Activated T-cell treated with anti-CD3 and anti-CD28 coated beads, Interleukin-2, amount 50 U/mL, for 72 hours (primary cell): ENCODE measurements at regions not wholly inside any gene's neighbourhood (a gene's known extent, or its start where the extent isn't known, plus 50 kb on each side); places are given as distances from the start of the nearest gene placed in this dataset.
"Not testable (repeated sequence)": the region's sequence is repeated elsewhere in the genome, so short reads cannot be mapped to it uniquely, and the experiment has no call there.

ENCODE experiments used
- ATAC-seq, 2 donors: fragments of 150-1000 bp; cut with Tn5 transposase; replicated peaks in 1 of 2; 2 replicates each; pipeline ENCODE4 v1.10.0; 2021; ENCODE audit warnings: moderate library complexity in 2 of 2, mild to moderate bottlenecking in 1 of 2
- DNase-seq, 2 donors: peaks; one replicate each; pipeline ENCODE4 v3.0.0; 2021 to 2022; ENCODE audit warnings: mixed read lengths in 1 of 2
- H3K27ac Mint-ChIP-seq: one replicate; pipeline ENCODE4 v1.8.0; 2022; ENCODE audit warnings: mild to moderate bottlenecking, moderate library complexity, mixed read lengths
- H3K27me3 Mint-ChIP-seq: one replicate; pipeline ENCODE4 v1.8.0; 2022; ENCODE audit warnings: low read depth, mixed read lengths
- H3K36me3 Mint-ChIP-seq, 2 donors: one replicate each; pipeline ENCODE4 v1.8.0; 2022; ENCODE audit warnings: mixed read lengths in 2 of 2, mild to moderate bottlenecking in 1 of 2; ENCODE audit not compliant: insufficient read depth in 2 of 2
- H3K4me1 Mint-ChIP-seq: one replicate; pipeline ENCODE4 v1.8.0; 2022; ENCODE audit warnings: low read depth, mixed read lengths
- H3K4me3 Mint-ChIP-seq, 2 donors: one replicate each; pipeline ENCODE4 v1.8.0; 2022; ENCODE audit warnings: mild to moderate bottlenecking in 2 of 2, mixed read lengths in 2 of 2, moderate library complexity in 2 of 2
- H3K9me3 Mint-ChIP-seq, 2 donors: one replicate each; pipeline ENCODE4 v1.8.0; 2022; ENCODE audit warnings: mixed read lengths in 2 of 2

DNA sequence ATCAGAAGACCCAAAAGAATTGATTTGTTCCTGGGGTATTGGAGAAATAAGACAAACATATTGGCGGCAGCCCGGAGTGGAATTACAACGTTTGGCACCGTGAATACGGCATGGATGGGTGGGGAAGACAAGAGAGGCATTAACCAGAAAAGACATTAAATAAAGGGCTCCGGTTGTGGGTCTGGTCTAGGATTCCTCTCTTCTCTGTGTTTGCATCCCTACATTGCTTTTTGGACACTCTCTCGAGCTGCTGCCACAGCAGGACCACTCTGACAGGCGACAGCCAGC is 138.7 kb upstream of the PALM2AKAP2 start:
- H3K27me3 Mint-ChIP-seq: peaks cover 43% of the 10 kb centered on the region
- H3K4me3 Mint-ChIP-seq: no peak overlapping the region
- no peak overlapping the region for H3K27ac Mint-ChIP-seq
- ATAC-seq: no peak
- peaks cover 3% of the 10 kb centered on the region for H3K4me1 Mint-ChIP-seq
- H3K36me3 Mint-ChIP-seq: no peaks in the 10 kb centered on the region
- no peak for DNase-seq
- H3K9me3 Mint-ChIP-seq: peaks cover 3 to 4% of the 10 kb centered on the region in 2 donors

DNA sequence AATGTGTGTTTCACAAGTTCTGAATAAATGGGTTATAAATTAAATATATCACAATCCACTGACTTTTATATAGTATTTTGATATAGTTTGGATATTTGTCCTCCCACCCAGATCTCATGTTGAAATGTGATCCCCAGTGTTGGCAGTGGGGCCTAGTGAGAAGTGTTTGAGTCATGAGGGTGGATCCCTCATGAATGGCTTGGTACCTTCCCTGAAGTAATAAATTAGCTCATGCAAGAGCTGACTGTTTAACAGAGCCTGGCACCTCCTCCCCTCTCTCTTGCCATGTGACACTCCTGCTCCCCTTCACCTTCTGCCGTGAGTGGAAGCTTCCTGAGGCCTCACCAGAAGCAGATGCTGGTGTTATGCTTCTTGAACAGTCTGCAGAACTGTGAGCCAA is 127.9 kb upstream of the PALM2AKAP2 start:
- Mint-ChIP-seq H3K36me3 (no peaks in the 10 kb centered on the region), H3K27ac (no peak overlapping the region), H3K9me3 (peaks cover 0 to 8% of the 10 kb centered on the region in 2 donors), H3K27me3 (no peaks in the 10 kb centered on the region), H3K4me1 (no peaks in the 10 kb centered on the region), H3K4me3 (no peak overlapping the region)
- DNase-seq (no peak), ATAC-seq (no peak)

- Mint-ChIP-seq H3K4me1 (no peaks in the 10 kb centered on the region), H3K36me3 (no peaks in the 10 kb centered on the region), H3K27ac (no peak overlapping the region), H3K9me3 (peaks cover 0 to 7% of the 10 kb centered on the region in 2 donors), H3K4me3 (no peak overlapping the region), H3K27me3 (no peaks in the 10 kb centered on the region)
- DNase-seq (no peak), ATAC-seq (no peak)
These were observed 127.0 kb upstream of the PALM2AKAP2 start for GRCh38 chr9:109652971-109653370.

GRCh38 chr9:109653470-109653869 is 126.5 kb upstream of the PALM2AKAP2 start:
- peaks cover 0 to 6% of the 10 kb centered on the region in 2 donors for H3K9me3 Mint-ChIP-seq

DNA sequence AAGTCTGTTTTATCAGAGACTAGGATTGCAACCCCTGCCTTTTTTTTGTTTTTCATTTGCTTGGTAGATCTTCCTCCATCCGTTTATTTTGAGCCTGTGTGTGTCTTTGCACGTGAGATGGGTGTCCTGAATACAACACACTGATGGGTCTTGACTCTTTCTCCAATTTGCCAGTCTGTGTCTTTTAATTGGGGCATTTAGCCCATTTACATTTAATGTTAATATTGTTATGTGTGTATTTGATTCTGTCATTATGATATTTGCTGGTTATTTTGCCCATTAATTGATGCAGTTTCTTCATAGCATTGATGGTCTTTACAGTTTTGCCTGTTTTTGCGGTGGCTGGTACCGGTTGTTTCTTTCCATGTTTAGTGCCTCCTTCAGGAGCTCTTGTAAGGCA is 116.0 kb upstream of the PALM2AKAP2 start:
- DNase-seq, H3K27me3 Mint-ChIP-seq, H3K27ac Mint-ChIP-seq, H3K4me1 Mint-ChIP-seq, H3K36me3 Mint-ChIP-seq, ATAC-seq, H3K4me3 Mint-ChIP-seq: not testable (repeated sequence)
- H3K9me3 Mint-ChIP-seq: peaks cover 5 to 14% of the 10 kb centered on the region in 2 donors

More at GRCh38 chr9:109653470-109653869, 126.5 kb upstream of the PALM2AKAP2 start:
- H3K27ac Mint-ChIP-seq: no peak overlapping the region
- H3K4me3 Mint-ChIP-seq: no peak overlapping the region
- no peak for ATAC-seq
- H3K27me3 Mint-ChIP-seq: no peaks in the 10 kb centered on the region
- H3K4me1 Mint-ChIP-seq: no peaks in the 10 kb centered on the region
- H3K36me3 Mint-ChIP-seq: no peaks in the 10 kb centered on the region
- DNase-seq: no peak

DNA sequence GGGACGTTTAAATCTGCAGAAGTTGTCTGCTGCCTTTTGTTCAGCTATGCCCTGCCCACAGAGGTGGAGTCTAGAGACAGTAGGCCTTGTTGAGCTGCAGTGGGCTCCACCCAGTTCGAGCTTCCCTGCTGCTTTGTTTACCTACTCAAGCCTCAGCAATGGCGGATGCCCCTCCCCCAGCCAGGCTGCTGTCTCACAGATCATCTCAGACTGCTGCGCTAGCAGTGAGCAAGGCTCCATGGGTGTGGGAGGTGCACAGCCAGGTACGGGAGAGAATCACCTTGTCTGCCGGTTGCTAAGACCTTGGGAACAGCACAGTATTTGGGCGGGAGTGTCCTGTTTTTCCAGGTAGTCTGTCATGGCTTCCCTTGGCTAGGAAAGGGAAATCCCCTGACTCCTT is 114.3 kb upstream of the PALM2AKAP2 start:
- H3K36me3 Mint-ChIP-seq: not testable (repeated sequence)

DNA sequence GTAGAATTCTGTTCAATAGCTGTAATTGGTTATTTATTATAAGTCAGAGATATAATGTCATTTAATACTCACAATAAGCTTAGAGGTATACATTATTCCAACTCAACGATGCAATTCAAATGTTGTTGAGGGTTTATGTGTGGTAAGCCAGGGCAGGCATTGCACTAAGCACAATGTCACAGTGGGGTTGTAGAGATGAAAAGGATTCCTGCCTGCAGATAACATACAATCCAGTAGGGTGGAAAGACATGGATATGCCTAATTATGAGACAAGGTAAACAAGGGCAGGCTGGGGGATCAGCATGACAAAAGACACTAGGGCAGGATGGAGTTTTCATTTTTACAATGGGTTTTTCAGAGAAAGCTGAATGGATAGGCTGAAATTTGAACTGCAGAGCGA is 98.7 kb upstream of the PALM2AKAP2 start:
- H3K4me1 Mint-ChIP-seq: no peaks in the 10 kb centered on the region
- no peak overlapping the region for H3K27ac Mint-ChIP-seq
- ATAC-seq (no peak), DNase-seq (no peak)
- no peak overlapping the region for H3K4me3 Mint-ChIP-seq
- peaks cover 0 to 4% of the 10 kb centered on the region in 2 donors for H3K9me3 Mint-ChIP-seq
- peaks cover 4% of the 10 kb centered on the region for H3K27me3 Mint-ChIP-seq
- no peaks in the 10 kb centered on the region for H3K36me3 Mint-ChIP-seq

More for the DNA sequence above, 114.3 kb upstream of the PALM2AKAP2 start:
- ATAC-seq, H3K4me3 Mint-ChIP-seq, DNase-seq, H3K27ac Mint-ChIP-seq, H3K4me1 Mint-ChIP-seq, H3K27me3 Mint-ChIP-seq: not testable (repeated sequence)
- peaks cover 5 to 14% of the 10 kb centered on the region in 2 donors for H3K9me3 Mint-ChIP-seq

DNA sequence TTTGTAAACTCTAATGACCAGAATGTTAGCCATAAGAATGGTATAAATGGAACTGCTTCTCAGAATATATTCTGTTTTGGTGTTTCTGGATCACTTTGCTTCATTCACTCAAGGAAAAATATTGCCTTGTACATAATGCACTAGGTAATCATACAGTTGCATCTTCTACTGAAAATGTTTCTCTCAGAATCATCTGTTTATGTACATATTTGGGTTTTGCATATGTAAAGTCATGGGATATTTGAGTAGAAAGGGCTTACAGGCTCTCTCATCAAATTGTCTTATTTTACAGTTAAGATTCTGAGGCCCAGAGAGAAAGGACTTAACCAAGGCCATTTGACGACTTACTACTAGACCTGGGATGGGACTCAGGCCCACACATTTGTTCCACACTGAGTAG is 97.8 kb upstream of the PALM2AKAP2 start:
- Mint-ChIP-seq H3K9me3 (peaks cover 0 to 1% of the 10 kb centered on the region in 2 donors), H3K4me3 (no peak overlapping the region), H3K27ac (no peak overlapping the region), H3K36me3 (no peaks in the 10 kb centered on the region), H3K4me1 (no peaks in the 10 kb centered on the region), H3K27me3 (no peaks in the 10 kb centered on the region)
- no peak for ATAC-seq
- DNase-seq: no peak

- no peaks in the 10 kb centered on the region for H3K4me1 Mint-ChIP-seq
- H3K36me3 Mint-ChIP-seq: no peaks in the 10 kb centered on the region
- no peak overlapping the region for H3K27ac Mint-ChIP-seq
- peaks cover 1 to 4% of the 10 kb centered on the region in 2 donors for H3K9me3 Mint-ChIP-seq
- ATAC-seq: no peak
- no peak for DNase-seq
- no peaks in the 10 kb centered on the region for H3K27me3 Mint-ChIP-seq
- H3K4me3 Mint-ChIP-seq: no peak overlapping the region
These were observed 96.5 kb upstream of the PALM2AKAP2 start for GRCh38 chr9:109683521-109683920.

DNA sequence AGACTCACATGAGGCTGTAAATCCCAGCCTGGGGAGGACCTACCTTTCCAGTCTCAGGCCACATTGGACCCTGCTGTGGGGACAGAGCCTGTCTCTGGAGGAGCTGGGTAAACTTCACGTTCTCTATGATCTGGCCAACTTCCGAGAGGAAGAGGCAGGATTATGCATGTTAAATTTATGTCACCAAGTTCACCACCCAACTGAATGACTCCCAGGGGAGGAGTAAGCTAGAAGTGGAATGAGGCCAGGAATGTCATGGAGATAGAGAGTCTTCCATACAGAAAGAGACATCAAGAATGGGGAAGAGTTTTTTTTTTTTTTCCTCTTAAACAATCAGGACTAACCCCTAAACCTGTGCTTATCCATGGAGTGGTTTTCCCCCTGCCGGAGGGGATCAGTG is 90.3 kb upstream of the PALM2AKAP2 start:
- DNase-seq (no peak), ATAC-seq (no peak)
- Mint-ChIP-seq H3K4me3 (no peak overlapping the region), H3K9me3 (peaks cover 0 to 4% of the 10 kb centered on the region in 2 donors), H3K27me3 (peaks cover 6% of the 10 kb centered on the region), H3K4me1 (no peaks in the 10 kb centered on the region), H3K27ac (no peak overlapping the region), H3K36me3 (no peaks in the 10 kb centered on the region)

- no peaks in the 10 kb centered on the region for H3K4me1 Mint-ChIP-seq
- H3K4me3 Mint-ChIP-seq: no peak overlapping the region
- ATAC-seq (no peak), DNase-seq (no peak)
- no peaks in the 10 kb centered on the region for H3K36me3 Mint-ChIP-seq
- H3K9me3 Mint-ChIP-seq: peaks cover 0 to 1% of the 10 kb centered on the region in 2 donors
- H3K27ac Mint-ChIP-seq: no peak overlapping the region
- peaks cover 2% of the 10 kb centered on the region for H3K27me3 Mint-ChIP-seq
These were observed 81.0 kb upstream of the PALM2AKAP2 start for GRCh38 chr9:109699019-109699418.

- peaks cover 0 to 1% of the 10 kb centered on the region in 2 donors for H3K9me3 Mint-ChIP-seq
- no peaks in the 10 kb centered on the region for H3K4me1 Mint-ChIP-seq
- ATAC-seq (no peak), DNase-seq (no peak)
- H3K36me3 Mint-ChIP-seq: no peaks in the 10 kb centered on the region
- H3K4me3 Mint-ChIP-seq: no peak overlapping the region
- H3K27me3 Mint-ChIP-seq: peaks cover 13% of the 10 kb centered on the region
- no peak overlapping the region for H3K27ac Mint-ChIP-seq
These were observed 75.5 kb upstream of the PALM2AKAP2 start for GRCh38 chr9:109704546-109704945.

- DNase-seq (no peak), ATAC-seq (no peak)
- Mint-ChIP-seq H3K9me3 (no peaks in the 10 kb centered on the region), H3K36me3 (no peaks in the 10 kb centered on the region), H3K4me3 (no peak overlapping the region), H3K27me3 (peaks cover 23% of the 10 kb centered on the region), H3K27ac (no peak overlapping the region), H3K4me1 (no peaks in the 10 kb centered on the region)
These were observed 74.5 kb upstream of the PALM2AKAP2 start for GRCh38 chr9:109705515-109705914.

DNA sequence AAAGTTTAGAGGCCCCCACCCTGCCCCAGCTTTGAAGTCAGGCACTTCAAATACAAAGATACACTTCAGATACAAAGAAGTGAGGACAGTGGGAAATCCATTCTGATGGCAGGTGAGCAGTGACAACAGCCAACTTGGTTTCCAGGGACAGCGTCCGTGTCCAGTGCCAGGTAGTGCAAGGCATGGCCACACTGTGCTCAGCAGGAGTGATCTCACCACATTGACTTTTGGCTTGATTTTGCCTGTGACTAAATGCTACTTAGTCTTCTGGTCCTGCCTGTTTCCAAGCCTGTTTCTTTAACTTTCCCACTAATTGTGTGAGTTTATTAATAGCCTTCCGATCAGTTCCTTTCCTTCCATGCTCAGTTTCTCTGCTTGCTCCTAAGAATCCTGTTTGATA is 72.6 kb upstream of the PALM2AKAP2 start:
- H3K4me3 Mint-ChIP-seq: no peak overlapping the region
- no peaks in the 10 kb centered on the region for H3K9me3 Mint-ChIP-seq
- DNase-seq: no peak
- no peak for ATAC-seq
- peaks cover 29% of the 10 kb centered on the region for H3K27me3 Mint-ChIP-seq
- H3K4me1 Mint-ChIP-seq: no peaks in the 10 kb centered on the region
- H3K27ac Mint-ChIP-seq: no peak overlapping the region
- no peaks in the 10 kb centered on the region for H3K36me3 Mint-ChIP-seq
